ENCODE measurements at regions not wholly inside any gene's neighbourhood (a gene's known extent, or its start where the extent isn't known, plus 50 kb on each side); places are given as distances from the start of the nearest gene placed in this dataset.

DNA sequence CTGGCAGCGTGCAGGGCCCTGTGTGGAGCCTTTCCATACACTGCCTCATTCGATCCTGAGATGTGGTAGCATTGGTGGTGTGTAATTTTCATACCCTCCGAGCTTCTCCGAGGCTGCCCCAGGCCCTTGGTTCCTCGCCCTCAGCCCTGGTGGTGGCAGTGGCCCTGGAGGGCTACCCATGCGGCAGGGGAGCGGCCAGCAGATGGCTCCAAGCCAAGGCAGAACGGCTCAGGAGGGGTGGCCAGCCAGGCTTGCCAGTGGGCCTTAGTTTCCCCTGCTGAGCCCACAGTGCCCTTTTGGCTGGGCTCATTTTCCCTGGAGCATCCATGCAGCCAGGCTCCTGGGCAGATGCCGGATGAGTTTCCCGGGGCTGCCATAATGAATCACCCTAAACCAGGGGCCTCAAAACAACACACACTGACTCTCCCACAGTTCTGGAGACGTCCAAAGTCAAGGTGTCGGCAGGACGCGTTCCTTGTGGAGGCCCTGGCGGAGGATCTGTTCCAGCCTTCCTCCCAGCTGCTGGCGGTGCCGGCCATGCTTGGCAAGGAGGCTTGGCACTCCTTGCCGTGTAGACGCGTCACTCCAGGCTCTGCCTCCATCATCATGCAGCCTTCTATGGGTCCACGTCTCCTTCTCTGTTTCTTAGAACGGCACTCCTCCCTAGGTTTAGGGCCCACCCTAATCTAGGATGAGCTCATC, 158.8 kb upstream of the GSE1 start:
- H3K79me2 ChIP-seq (ENCODE audit: control insufficient read depth, low read length): no peaks in the 10 kb centered on the region
- H3K4me1 ChIP-seq (ENCODE audit: control insufficient read depth, low read length): peaks cover 6% of the 10 kb centered on the region
- H3K4me2 ChIP-seq (ENCODE audit: low read length): no peak overlapping the region
- H3K9me3 ChIP-seq (ENCODE audit: control insufficient read depth, insufficient read depth, low read length): no peaks in the 10 kb centered on the region
- TF ChIP-seq, protein P1, sequence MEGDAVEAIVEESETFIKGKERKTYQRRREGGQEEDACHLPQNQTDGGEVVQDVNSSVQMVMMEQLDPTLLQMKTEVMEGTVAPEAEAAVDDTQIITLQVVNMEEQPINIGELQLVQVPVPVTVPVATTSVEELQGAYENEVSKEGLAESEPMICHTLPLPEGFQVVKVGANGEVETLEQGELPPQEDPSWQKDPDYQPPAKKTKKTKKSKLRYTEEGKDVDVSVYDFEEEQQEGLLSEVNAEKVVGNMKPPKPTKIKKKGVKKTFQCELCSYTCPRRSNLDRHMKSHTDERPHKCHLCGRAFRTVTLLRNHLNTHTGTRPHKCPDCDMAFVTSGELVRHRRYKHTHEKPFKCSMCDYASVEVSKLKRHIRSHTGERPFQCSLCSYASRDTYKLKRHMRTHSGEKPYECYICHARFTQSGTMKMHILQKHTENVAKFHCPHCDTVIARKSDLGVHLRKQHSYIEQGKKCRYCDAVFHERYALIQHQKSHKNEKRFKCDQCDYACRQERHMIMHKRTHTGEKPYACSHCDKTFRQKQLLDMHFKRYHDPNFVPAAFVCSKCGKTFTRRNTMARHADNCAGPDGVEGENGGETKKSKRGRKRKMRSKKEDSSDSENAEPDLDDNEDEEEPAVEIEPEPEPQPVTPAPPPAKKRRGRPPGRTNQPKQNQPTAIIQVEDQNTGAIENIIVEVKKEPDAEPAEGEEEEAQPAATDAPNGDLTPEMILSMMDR (IDR thresholded peaks at IDR 0.05; ENCODE audit: low read depth, low read length, poor library complexity, severe bottlenecking): no peak
- no peak for TF ChIP-seq EZH2phosphoT487 (IDR thresholded peaks at IDR 0.05; ENCODE audit: borderline replicate concordance, low read length)
- H3K36me3 ChIP-seq (ENCODE audit: control insufficient read depth, low read length): no peaks in the 10 kb centered on the region
- H3K27ac ChIP-seq (ENCODE audit: low read depth, low read length): no peak overlapping the region
- H3K27me3 ChIP-seq (ENCODE audit: control insufficient read depth, low read length): no peaks in the 10 kb centered on the region
- no peak overlapping the region for H3K4me3 ChIP-seq (ENCODE audit: low read length)
- no peaks in the 10 kb centered on the region for H3K9me2 ChIP-seq (replicated peaks; ENCODE audit: control insufficient read depth, low read length)
- no peaks in the 10 kb centered on the region for H3F3A ChIP-seq (ENCODE audit: control insufficient read depth, insufficient read depth)
- H4K20me1 ChIP-seq (ENCODE audit: control insufficient read depth, insufficient read depth, low read depth, low read length): no peaks in the 10 kb centered on the region

DNA sequence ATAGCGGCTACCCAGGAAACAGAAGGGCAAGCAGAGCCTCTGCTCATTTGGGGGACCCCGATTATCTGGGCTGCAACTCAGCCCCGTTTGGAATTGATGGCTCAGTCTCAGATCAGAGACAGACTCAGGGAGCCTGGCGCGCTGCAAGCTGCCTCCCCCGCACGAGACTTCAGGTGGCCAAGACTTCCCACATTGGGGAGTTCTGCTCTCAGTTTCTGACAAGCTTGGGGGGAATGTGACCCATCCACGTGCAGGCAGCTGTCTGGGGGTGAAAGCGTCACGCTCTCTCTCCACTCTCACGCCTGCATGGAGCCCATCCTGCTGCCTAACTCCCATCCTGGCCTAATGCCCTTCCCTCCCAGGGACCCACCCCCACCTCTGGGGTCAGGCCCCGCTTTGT, 157.6 kb upstream of the GSE1 start:
- Histone ChIP-seq H3K4me2 (ENCODE audit: low read length) (no peak overlapping the region), H3K36me3 (ENCODE audit: control insufficient read depth, low read length) (no peaks in the 10 kb centered on the region), H3F3A (ENCODE audit: control insufficient read depth, insufficient read depth) (no peaks in the 10 kb centered on the region), H3K9me3 (ENCODE audit: control insufficient read depth, insufficient read depth, low read length) (no peaks in the 10 kb centered on the region), H3K27me3 (ENCODE audit: control insufficient read depth, low read length) (peaks cover 4% of the 10 kb centered on the region), H3K79me2 (ENCODE audit: control insufficient read depth, low read length) (no peaks in the 10 kb centered on the region), H3K9me2 (replicated peaks; ENCODE audit: control insufficient read depth, low read length) (no peaks in the 10 kb centered on the region), H4K20me1 (ENCODE audit: control insufficient read depth, insufficient read depth, low read depth, low read length) (no peaks in the 10 kb centered on the region), H3K4me3 (ENCODE audit: low read length) (no peak overlapping the region), H3K4me1 (ENCODE audit: control insufficient read depth, low read length) (no peaks in the 10 kb centered on the region), H3K27ac (ENCODE audit: low read depth, low read length) (no peak overlapping the region)
- TF ChIP-seq, protein P1 (IDR thresholded peaks at IDR 0.05; ENCODE audit: low read depth, low read length, poor library complexity, severe bottlenecking): no peak
- no peak for TF ChIP-seq EZH2phosphoT487 (IDR thresholded peaks at IDR 0.05; ENCODE audit: borderline replicate concordance, low read length)

DNA sequence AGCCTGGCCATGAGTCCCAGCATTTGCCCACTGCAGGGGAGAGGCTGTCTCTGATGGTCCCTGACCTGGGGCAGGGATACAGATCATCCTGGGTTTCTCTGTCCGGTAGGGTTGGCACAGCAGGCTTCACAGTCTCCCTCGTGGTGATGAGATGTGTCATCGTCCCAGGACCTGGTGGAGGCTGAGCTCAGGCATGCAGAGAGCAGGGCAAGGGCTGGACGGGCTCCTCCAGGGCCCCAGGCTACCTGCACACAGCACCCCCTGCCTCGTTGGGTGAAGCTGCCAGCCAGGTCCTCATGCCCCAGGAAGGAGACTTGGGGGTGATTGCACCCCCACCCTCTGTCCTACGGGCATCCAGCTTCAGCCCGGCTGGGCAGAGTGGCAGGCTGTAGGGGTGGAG, 155.8 kb upstream of the GSE1 start:
- no peaks in the 10 kb centered on the region for H4K20me1 ChIP-seq (ENCODE audit: control insufficient read depth, insufficient read depth, low read depth, low read length)
- no peaks in the 10 kb centered on the region for H3F3A ChIP-seq (ENCODE audit: control insufficient read depth, insufficient read depth)
- H3K27ac ChIP-seq (ENCODE audit: low read depth, low read length): no peak overlapping the region
- no peaks in the 10 kb centered on the region for H3K4me1 ChIP-seq (ENCODE audit: control insufficient read depth, low read length)
- H3K79me2 ChIP-seq (ENCODE audit: control insufficient read depth, low read length): no peaks in the 10 kb centered on the region
- peaks cover 22% of the 10 kb centered on the region for H3K27me3 ChIP-seq (ENCODE audit: control insufficient read depth, low read length)
- H3K4me2 ChIP-seq (ENCODE audit: low read length): no peak overlapping the region
- H3K4me3 ChIP-seq (ENCODE audit: low read length): no peak overlapping the region
- no peaks in the 10 kb centered on the region for H3K9me3 ChIP-seq (ENCODE audit: control insufficient read depth, insufficient read depth, low read length)
- no peaks in the 10 kb centered on the region for H3K36me3 ChIP-seq (ENCODE audit: control insufficient read depth, low read length)
- no peaks in the 10 kb centered on the region for H3K9me2 ChIP-seq (replicated peaks; ENCODE audit: control insufficient read depth, low read length)
- TF ChIP-seq, protein P1 (IDR thresholded peaks at IDR 0.05; ENCODE audit: low read depth, low read length, poor library complexity, severe bottlenecking): no peak
